Stimulated activated CD8-positive, alpha-beta memory T cell treated with anti-CD3 and anti-CD28 coated beads, Interleukin-12 subunit alpha, Interleukin-12 subunit beta, amount 100 ng/mL, for 24 hours (primary cell): ENCODE measurements at regions not wholly inside any gene's neighbourhood (a gene's known extent, or its start where the extent isn't known, plus 50 kb on each side); places are given as distances from the start of the nearest gene placed in this dataset.

Experiments
- DNase-seq: peaks from one replicate; pipeline ENCODE4 v3.0.0-alpha.2; 2020; ENCODE audit errors: extremely low read depth

DNA sequence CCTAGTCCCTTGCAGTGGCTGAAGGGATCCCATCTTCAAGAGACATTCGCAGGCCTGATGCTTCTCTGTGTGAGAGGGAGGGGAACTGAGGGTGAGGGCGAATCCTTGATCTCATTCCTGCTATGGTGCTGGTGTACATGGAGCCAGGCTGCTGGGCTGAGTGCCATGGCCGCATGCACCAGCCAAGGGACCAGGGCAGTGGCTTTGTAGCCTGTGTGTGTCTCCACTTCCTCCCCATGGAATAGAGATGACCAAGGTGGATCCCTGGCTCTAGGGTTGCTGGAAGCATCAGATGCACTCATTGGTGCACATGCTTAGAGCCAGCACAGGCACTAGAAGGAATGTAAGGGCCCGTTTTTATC is 195.0 kb downstream of the FOXL1 start:
- no peak for DNase-seq

DNA sequence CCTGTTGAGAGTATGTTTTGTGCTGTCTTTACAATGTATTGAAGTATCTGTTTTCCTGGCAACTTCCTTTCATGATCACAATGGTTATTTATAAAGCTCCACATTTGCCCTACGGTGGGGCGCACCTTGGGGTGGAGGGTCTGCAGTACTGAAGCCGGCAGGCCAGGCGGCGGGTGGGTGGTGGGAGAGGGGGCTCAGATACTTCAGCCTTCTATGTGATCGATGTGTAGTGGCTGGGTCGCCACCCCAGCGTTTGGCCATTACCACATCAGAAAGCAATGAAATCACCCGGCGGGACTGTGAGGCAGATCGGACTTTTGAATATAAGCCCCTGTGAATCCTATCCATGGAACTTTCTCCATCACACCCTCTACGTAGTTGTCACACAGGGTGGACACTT is 196.6 kb downstream of the FOXL1 start:
- no peak for DNase-seq

DNA sequence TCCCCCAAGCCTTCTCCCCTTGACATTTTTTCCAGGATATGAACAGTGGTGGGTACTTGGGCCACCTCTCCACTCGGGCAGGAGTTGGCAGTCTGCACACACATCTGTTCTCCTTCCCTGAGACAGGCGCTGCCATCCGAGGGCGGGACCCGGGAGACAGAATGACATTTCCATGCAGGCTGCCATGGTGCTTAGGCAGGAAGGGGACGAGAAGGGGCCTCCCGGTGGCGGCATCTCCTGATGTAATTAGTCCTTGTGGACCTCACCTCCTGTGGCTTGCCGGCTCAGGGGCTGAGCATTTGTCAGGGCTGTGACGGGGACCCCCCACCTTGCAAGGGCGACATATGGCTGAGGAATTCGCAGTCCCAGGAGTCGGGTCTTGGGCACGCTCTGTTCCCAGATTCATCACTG is 197.2 kb downstream of the FOXL1 start:
- no peak for DNase-seq

DNA sequence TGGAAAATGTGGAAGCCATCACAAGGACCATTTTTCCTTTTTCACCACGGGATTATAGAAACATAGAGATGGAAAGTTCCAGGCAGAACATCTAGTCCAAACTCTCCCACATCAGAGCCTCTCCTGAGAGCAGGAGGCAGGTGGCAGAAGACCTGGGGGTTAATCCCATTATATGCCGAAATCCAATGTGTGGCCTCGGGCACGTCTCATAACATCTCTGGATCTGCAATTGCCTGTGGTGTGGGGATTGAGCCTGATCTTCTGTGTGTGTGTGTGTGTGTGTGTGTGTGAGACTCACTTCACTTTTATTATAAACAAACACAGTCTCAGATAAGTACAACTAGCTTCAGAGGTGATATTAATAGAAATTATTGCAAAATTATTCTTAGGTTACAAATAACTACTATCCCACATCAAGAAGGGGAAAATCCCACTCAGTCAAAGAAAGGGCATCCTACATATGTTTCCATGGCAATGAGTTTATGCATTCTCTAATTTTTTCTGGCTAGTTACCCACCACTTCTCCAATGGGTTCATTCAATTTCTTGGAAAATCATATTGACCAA is 199.1 kb downstream of the FOXL1 start:
- no peak for DNase-seq

DNA sequence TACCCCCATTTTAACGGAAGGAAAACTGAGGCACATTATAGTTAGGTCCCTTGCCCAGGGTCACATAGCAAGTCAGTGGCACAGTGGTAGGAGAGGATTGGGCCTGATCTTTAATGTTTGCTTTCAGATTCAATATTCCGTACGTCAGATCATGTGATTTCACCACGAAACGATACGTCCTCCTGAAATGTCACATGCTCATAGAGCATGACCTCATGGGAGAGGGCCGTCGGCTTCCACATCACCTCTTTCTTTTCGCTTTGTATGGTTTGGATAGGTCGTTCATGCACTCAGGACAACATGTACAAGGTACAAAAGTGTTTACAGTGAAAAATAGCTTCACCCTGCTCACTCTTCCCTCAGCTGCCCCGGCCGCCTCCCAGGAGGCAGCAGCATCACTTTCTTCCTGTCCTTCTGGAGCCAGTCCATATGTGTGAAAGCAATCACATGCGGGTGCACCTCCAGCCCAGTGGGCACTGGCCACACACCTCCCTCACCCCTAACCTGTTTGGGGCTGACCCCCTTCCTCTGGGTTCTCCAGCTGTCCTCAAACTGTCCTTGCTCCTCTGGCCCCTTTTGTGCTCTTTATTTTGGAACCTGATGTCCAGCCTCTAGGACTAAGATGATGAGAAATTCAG is 199.9 kb downstream of the FOXL1 start:
- DNase-seq: no peak

DNA sequence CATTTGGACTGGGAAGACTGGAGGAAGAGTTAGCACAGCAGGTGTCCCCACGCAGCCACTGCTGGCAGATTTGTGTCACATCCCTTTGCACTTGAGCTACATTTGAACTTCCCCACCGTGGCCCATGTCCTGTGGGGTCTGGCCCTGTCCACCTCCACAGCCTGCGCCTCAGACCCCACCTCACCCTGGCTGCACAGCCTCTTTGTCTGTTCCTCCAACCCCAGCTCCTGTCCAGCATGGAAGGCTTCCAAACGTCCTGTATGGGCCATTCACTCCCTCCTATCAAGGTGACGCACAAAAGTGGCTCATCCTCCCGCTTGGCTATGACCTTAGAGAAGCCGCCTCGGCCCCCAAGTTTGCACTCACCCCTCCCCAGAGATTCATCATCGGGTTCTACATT is 200.6 kb downstream of the FOXL1 start:
- no peak for DNase-seq

DNA sequence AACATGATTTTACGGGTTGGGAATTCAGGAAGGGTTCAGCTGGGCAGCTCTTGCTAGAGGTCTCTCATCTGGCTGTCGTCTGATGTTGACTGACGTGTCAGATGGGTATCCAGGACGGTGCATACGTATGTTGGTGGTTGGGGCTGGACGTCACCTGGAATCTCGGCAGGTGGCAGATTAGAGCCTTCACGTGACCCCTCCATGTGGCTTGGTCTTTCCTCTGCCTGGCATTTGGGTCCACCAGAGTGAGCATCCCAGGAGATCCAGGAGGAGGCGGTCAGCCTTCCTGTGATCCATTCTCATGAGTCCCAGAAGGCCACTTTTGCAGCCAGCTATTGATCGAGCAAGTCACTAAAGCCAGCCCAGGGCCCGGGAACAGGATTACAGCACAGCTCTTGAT is 202.7 kb downstream of the FOXL1 start:
- no peak for DNase-seq

DNA sequence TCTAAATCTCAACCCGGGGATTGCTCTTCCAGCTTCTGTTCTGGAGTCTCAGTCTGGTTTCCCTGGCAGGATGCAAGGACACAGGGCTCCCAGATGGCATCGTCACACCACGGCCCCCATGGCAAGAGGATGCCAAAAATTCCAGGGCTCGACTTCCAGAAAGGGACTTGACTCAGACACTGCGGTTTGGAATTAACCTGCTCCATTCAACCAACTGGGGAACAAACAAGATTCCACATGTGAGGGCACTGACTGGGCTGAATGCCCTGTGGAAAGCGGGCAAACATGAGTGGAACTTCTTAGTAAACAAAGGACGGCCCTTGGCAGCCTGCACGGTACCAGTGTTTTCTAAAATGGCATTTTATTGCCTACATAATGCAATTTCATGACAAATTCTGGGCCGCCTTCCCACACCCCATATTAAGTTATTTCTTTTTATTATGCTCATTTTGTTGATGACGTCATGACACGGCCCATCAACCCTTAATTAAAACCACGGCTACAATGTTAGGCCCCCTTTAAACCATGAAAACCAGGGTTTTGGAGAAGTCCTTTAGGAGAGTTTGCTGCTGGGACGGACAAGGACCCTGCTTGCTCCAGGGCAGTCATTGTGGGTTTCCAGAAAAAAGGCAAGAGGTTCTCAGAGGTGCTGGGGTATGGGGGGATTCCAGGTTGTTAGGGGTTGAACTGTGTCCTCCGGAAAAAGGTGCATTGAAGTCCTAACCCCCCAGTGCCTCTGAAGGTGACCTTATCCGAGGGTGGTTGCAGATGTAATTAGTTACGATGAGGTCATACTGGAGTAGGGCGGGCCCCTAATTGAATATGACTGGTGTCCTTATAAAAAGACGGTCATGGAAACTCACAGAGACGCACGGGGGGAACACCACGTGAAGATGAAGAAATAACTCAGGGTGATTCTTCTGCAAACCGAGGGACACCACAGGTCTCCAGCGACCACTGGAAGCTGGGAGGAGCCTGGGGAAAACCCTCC is 205.6 kb downstream of the FOXL1 start:
- no peak for DNase-seq

DNA sequence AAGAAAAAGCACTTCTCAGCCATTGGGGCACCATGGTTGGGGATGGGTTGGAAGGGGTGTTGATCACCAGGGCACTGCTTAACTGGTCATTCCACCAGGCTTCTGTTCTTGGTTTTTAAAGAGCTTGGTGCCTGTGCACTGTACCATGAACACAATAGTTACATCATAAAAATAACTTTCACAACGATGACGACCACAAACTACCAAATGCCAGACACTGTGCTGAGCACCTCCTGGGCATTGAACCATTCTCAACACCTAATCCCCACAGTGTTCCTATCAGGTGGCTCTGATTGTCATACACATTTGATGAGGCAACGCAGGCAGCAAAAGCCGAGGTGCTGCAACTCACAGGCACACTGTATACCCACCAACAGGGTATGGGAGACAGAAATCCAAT is 208.0 kb downstream of the FOXL1 start:
- DNase-seq: no peak

DNA sequence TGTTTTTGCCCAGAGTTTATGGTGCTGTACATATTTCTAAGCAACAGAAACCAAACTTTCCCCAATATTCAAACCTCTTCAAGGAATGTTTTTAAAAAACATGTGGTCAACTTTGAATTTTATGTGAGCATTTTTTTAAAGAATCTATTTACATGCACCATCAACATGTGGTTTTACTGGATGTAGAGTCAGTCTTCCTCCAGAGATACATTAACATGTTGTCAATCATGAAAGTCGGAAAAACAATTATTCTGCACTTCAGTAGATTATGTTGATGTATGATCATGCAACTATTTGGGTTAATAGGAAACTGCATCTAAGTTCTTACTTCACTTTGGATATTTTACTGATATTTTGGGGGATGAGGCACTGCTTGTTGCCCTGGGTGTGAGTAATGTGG is 208.6 kb downstream of the FOXL1 start:
- no peak for DNase-seq

DNA sequence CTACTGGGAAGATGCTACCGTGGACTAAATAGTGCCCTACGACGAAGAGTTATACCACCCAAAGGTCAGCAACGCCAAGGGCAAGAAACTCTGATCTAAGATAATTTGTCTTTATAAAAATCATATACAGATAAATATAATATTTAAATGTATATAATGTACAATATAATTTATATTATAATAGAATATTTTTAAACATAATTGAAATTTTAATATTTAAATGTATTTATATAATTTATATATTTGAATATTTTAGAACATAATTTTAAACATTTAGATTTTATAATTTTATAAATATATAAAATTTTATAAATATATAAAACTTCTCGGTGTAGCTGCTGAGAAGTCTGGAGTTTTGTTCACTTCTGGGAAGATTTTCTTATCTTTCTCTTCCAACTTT is 209.2 kb downstream of the FOXL1 start:
- DNase-seq: no peak

DNA sequence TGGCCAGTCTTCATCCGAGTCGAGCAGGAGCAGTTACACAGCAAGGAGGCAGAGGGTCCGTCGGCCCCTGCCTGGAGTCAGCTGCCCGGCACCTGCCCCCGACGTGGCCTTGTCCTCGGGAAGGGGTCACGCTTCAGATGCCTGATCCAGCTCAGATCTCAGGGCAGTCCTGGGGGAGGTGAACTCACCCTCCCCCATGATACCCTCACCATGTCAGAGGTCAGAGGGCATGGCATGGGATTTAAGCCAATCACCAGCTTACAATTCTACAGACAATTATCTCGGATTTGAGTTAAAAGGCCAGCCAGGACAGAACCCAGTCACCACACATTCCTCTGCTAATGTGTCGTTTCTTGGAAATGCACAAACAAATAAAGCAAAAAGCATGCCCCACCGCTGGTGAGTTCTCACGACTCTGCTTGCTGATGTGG is 211.3 kb downstream of the FOXL1 start:
- no peak for DNase-seq

DNA sequence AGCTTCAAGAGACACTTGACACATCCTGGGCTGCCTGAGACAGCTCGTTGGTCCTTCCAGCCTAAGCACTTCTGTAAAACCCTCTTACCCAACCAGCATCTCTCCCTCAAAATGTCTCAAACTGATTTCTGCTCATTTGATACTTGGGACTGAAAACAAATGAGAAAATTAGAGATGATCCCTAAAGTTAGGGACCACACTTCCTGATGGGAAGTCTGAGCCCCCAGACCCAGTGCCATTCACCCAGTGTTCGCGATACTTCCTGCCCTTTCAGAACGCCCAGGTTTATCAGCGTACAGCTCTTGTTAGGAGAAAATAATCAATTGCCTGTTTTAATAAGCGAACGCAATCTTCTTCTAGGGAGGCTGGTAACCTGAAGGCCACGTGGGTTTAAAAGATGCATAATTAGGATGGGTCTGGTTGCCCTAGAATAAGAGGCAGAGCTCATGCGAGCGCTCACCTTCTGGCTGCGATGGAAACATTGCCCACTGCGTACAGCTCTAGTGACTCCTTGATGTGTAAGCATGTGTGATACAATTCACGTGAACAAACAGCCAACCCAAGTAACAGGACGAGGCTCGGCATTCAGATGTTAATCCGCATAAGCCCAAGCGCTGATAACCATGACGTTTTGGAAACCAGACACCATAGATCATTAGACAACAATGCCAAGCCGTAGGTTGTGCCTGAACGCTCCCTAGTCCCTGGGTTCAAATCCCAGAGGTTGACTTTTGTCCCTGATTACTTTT is 213.1 kb downstream of the FOXL1 start:
- no peak for DNase-seq

DNA sequence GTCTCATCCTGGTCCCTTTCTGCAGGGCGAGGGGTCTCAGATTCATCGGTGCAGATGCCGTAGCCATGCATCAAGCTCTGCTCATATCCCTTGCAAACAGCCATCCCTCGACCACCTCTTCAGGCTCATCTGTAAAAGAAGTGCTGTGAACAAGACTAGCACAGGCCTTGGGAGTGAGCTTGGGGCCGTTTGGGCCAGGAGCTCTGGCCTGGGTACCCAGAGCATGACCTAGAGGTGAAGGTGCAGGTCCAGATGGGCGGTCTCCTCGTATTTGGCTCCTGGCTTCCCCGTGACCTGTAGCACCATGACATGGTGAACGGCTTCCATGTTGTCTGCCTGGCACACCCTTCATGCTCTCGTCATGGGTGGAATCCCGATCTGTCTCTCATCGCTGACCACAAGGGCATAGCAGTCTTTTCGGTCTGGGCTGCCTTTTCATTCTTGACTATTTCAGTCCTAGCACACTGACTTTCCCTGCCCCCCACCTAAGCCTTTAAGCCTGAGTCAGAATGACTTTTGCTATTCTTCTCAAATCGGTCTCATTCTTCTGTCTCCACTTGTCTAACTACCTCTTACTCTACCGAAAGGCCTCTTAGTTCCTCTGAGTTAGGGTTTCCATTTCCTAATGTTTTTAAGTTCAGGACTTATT is 216.0 kb downstream of the FOXL1 start:
- no peak for DNase-seq

DNA sequence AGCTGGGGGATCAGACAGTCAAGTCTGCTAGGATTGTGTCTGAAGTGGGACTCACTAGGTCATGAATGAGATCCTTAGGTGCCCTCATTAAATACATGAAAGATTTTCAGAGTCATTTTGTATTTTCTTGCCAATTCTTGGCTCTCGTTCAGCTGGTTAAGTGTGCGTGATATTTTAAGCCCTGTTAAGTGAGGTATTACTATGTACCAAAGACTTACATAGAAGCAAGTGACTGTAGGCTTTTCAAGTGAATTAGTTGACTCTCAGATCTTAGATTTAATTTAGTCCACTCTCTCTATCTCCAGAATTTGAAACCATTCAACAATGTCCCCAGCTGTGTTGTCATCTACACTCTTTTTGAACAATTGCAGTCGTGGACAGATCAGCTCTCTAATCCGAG is 219.4 kb downstream of the FOXL1 start:
- DNase-seq: no peak

DNA sequence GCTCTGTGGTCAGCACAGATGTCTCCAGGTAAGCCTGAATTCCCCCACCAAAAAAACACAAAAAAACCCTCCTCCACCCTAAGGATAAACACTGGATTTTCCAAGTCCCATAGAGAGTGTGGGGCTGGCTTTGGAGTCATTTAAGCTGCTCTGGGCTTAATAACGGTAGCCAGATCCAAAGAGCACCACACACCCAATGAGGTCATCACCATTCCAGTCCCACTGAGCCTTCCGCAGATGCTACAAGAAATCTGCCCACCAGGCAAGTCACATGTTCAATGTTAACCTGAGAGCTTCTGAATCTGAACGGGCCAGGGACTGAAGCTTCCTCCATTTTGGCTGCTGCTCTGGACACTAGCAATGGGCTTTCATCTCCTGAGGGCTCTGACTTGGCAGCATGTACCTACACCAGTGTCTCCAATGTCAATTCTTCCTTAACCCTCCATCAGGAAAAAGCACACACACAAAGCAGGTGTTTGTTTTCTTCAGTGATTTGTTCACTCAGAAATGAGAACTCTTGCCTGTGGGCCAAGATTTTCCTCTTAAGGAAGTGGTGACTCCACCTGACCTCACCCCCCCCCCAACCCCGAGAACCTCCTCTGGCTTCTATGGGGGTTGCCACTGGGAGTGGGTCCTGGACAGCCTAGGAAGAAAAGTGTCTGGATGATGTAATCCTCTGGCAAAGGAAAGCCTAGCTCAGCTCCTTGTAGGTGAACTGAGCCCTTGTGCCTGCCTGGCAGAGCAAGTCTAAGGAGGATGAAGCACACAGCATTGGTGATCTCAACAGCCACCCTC is 220.1 kb downstream of the FOXL1 start:
- no peak for DNase-seq

DNA sequence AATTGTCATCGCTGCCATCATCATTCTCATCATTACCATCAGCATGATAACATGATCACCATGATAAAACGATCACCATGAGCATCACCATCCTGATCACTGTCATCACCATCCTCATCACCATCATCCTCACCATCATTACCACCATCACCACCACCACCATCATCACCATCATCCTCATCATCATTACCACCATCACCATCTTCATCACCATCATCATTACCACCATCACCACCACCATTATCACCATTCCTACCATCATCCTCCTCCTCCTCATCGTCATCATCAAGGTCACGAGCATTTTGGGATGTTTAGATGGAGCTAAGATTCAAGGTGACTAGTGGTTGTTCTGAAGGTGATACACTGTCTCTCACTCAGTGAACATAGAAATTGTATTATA is 221.0 kb downstream of the FOXL1 start:
- DNase-seq: no peak

DNA sequence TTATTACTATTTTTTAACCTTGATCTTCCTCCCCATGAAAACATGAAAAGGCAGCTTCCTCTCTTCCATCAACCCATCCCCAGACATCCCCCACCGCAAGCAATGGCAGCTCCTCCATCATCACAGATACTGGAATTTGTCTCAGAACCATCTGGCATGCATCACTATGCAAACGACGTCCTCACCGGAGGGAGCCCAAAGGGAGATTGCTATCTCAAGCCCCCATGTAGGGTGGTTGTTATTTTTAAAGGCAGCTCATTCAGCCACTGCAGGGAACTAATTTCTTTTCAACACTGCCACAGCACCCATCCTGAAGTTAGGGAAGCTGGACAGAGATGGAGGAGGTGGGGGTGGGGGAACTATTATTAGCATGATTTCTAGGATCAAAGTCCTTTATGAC is 222.5 kb downstream of the FOXL1 start:
- no peak for DNase-seq

DNA sequence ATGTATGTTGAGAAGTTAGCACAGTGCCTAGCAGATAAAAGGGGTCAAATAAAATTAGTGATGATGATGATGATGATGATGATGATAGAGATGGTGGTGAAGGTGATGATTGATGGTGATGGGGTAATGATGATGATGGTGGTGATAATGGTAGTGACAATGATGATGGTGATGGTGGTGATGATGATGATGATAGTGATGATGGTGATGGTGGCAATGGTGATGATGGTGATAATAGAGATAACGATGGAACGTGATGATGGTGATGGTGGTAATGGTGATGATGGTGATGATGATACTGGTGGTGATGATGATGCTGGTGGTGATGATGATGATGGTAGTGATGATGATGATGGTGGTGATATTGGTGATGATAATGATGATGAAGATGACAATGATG is 223.7 kb downstream of the FOXL1 start:
- DNase-seq: no peak

DNA sequence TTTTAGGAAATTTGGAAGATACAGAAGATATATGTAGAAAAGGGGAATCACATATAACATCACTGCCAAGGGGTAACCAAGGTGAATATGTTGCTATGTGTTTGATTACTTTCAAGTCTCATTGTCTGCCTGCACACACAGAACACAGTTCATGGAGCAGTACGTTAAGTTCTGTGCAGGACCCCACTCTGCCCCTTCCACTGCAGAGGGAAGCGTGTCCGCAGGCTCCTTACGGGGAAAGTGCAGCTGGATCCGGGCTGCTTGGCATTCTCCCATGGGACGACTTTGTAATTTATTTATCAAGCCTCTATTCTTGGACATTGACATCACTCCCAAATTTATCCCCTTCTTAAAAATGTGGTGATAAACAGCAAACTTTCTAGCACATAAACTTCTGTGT is 226.8 kb downstream of the FOXL1 start:
- no peak for DNase-seq
